Liver (tissue), 8 donors: ENCODE measurements at regions not wholly inside any gene's neighbourhood (a gene's known extent, or its start where the extent isn't known, plus 50 kb on each side); places are given as distances from the start of the nearest gene placed in this dataset.

Experiments
- DNase-seq: peaks from one replicate; pipeline ENCODE4 v3.0.0-alpha.2; 2017; ENCODE audit warnings: low spot score
- H3K27ac ChIP-seq, 2 donors: one replicate each; pipeline ENCODE4 v1.7.0; 2013; ENCODE audit warnings: inconsistent platforms in 2 of 2, low read length in 2 of 2, control low read depth in 1 of 2, low read depth in 1 of 2, mild to moderate bottlenecking in 1 of 2
- H3K27me3 ChIP-seq, 4 donors: one replicate each; pipeline versions ENCODE4 v1.6.1 to v1.7.0; 2013; ENCODE audit warnings: low read length in 3 of 4, inconsistent platforms in 1 of 4, mild to moderate bottlenecking in 1 of 4, moderate library complexity in 1 of 4; ENCODE audit not compliant: control insufficient read depth in 4 of 4, insufficient read depth in 4 of 4
- H3K36me3 ChIP-seq, 4 donors: one replicate each; pipeline versions ENCODE4 v1.6.1 to v1.7.0; 2013; ENCODE audit warnings: low read length in 3 of 4, mild to moderate bottlenecking in 3 of 4, low read depth in 1 of 4, moderate library complexity in 1 of 4; ENCODE audit not compliant: control insufficient read depth in 4 of 4, insufficient read depth in 3 of 4
- H3K4me1 ChIP-seq, 4 donors: one replicate each; pipeline versions ENCODE4 v1.6.1 to v1.7.0; 2013; ENCODE audit warnings: low read length in 3 of 4, mild to moderate bottlenecking in 3 of 4, moderate library complexity in 1 of 4; ENCODE audit not compliant: control insufficient read depth in 4 of 4, insufficient read depth in 4 of 4
- H3K4me3 ChIP-seq, 3 donors: one replicate each; pipeline versions ENCODE4 v1.6.1 to v1.7.0; 2013; ENCODE audit warnings: low read length in 3 of 3, control low read depth in 1 of 3, low read depth in 1 of 3, mild to moderate bottlenecking in 1 of 3
- H3K9ac ChIP-seq, 2 donors: one replicate each; pipeline ENCODE4 v1.7.0; 2013; ENCODE audit warnings: low read length in 2 of 2, mild to moderate bottlenecking in 2 of 2, moderate library complexity in 2 of 2, control low read depth in 1 of 2, low read depth in 1 of 2
- H3K9me3 ChIP-seq, 4 donors: one replicate each; pipeline versions ENCODE4 v1.6.1 to v1.7.0; 2013; ENCODE audit warnings: low read length in 3 of 4; ENCODE audit not compliant: control insufficient read depth in 4 of 4
- ATF3 ChIP-seq: IDR thresholded peaks from 2 replicates; pipeline ENCODE4 v1.6.1; 2016; ENCODE audit warnings: antibody characterized with exemption
- CTCF ChIP-seq: fragments of 150-350 bp; IDR thresholded peaks from 2 replicates; pipeline ENCODE4 v1.5.1; 2017; ENCODE audit warnings: improper control_type of control experiment, low read depth, low read length; ENCODE audit not compliant: missing input control
- EGR1 ChIP-seq, 2 donors: IDR thresholded peaks; 2 replicates each; pipeline ENCODE4 v1.6.1; 2016 to 2018; ENCODE audit warnings: antibody characterized with exemption in 2 of 2, low read depth in 2 of 2
- FOXA2 ChIP-seq: IDR thresholded peaks from 2 replicates; pipeline ENCODE4 v1.6.1; 2016; ENCODE audit warnings: antibody characterized with exemption
- GABPA ChIP-seq, 2 donors: IDR thresholded peaks in 1 of 2; conservative IDR thresholded peaks in 1 of 2; 2 replicates each; pipeline ENCODE4 v1.6.1; 2016; ENCODE audit warnings: antibody characterized with exemption in 2 of 2, mild to moderate bottlenecking in 1 of 2, moderate library complexity in 1 of 2
- HNF4A ChIP-seq, 2 donors: conservative IDR thresholded peaks; 2 replicates each; pipeline ENCODE4 v1.6.1; 2016; ENCODE audit warnings: antibody characterized with exemption in 2 of 2, mild to moderate bottlenecking in 2 of 2
- HNF4G ChIP-seq: IDR thresholded peaks from 2 replicates; pipeline ENCODE4 v1.6.1; 2016; ENCODE audit warnings: antibody characterized with exemption
- JUND ChIP-seq, 2 donors: IDR thresholded peaks; 2 replicates each; pipeline ENCODE4 v1.6.1; 2016; ENCODE audit warnings: antibody characterized with exemption in 2 of 2
- MAX ChIP-seq: IDR thresholded peaks from 2 replicates; pipeline ENCODE4 v1.6.1; 2016; ENCODE audit warnings: antibody characterized with exemption
- NR2F2 ChIP-seq: IDR thresholded peaks from 2 replicates; pipeline ENCODE4 v1.6.1; 2016; ENCODE audit warnings: antibody characterized with exemption
- RAD21 ChIP-seq, 2 donors: IDR thresholded peaks; 2 replicates each; pipeline ENCODE4 v1.6.1; 2016; ENCODE audit warnings: antibody characterized with exemption in 2 of 2, mild to moderate bottlenecking in 2 of 2
- REST ChIP-seq: IDR thresholded peaks from 2 replicates; pipeline ENCODE4 v1.6.1; 2016; ENCODE audit warnings: antibody characterized with exemption, mild to moderate bottlenecking
- RXRA ChIP-seq, 2 donors: IDR thresholded peaks; 2 replicates each; pipeline ENCODE4 v1.6.1; 2017 to 2018; ENCODE audit warnings: antibody characterized with exemption in 2 of 2, mild to moderate bottlenecking in 1 of 2
- SP1 ChIP-seq: IDR thresholded peaks from 2 replicates; pipeline ENCODE4 v1.6.1; 2018; ENCODE audit warnings: antibody characterized with exemption, mild to moderate bottlenecking
- TAF1 ChIP-seq: conservative IDR thresholded peaks from 2 replicates; pipeline ENCODE4 v1.6.1; 2016; ENCODE audit warnings: antibody characterized with exemption, mild to moderate bottlenecking
- YY1 ChIP-seq: IDR thresholded peaks from 2 replicates; pipeline ENCODE4 v1.6.1; 2016; ENCODE audit warnings: antibody characterized with exemption, mild to moderate bottlenecking
- WGBS: extraction: QIAGEN DNeasy Blood & Tissue Kit; methylation state at CpG from one replicate; pipeline ENCODE4 v1.1.7; 2013; 5-methylcytosine and 5-hydroxymethylcytosine counted together
- donor health status: healthy.
- donor health status: healthy.
- donor health status: healthy.
- donor health status: healthy.
- donor health status: healthy.

- H3K4me3 ChIP-seq = no peak overlapping the region
- 88% methylated on average over 2 of the region's 2 CpGs for WGBS
- no peak for DNase-seq
- H3K9me3 ChIP-seq = no peaks in the 10 kb centered on the region
- no peak overlapping the region for H3K9ac ChIP-seq
- no peaks in the 10 kb centered on the region for H3K27me3 ChIP-seq
- H3K4me1 ChIP-seq = peaks cover 0 to 5% (median 5%) of the 10 kb centered on the region in 4 donors
- TF ChIP-seq YY1 (no peak), SP1 (no peak)
- H3K36me3 ChIP-seq = no peaks in the 10 kb centered on the region
- no peak overlapping the region for H3K27ac ChIP-seq
These were observed 139.4 kb downstream of the CCDC71L start for GRCh38 chr7:106521541-106521940.

- DNase-seq = no peak
- no peak overlapping the region for H3K4me3 ChIP-seq
- 89% methylated on average over 4 of the region's 4 CpGs for WGBS
- TF ChIP-seq YY1 (no peak), CTCF (peak; percentile 2), RAD21 (IDR thresholded peaks at IDR 0.05) (peak; percentile 6 to 27)
- no peaks in the 10 kb centered on the region for H3K9me3 ChIP-seq
- H3K4me1 ChIP-seq = peaks cover 0 to 5% (median 5%) of the 10 kb centered on the region in 4 donors
- no peak overlapping the region for H3K9ac ChIP-seq
- H3K27ac ChIP-seq = no peak overlapping the region
- H3K36me3 ChIP-seq = no peaks in the 10 kb centered on the region
- no peaks in the 10 kb centered on the region for H3K27me3 ChIP-seq
These were observed 139.9 kb downstream of the CCDC71L start for GRCh38 chr7:106520962-106521514.

GRCh38 chr7:106518967-106519366 lies 142.0 kb downstream of the CCDC71L start:
- Histone ChIP-seq H3K9me3 (no peaks in the 10 kb centered on the region), H3K27me3 (no peaks in the 10 kb centered on the region), H3K27ac (no peak overlapping the region), H3K36me3 (no peaks in the 10 kb centered on the region), H3K4me1 (peaks cover 0 to 5% (median 5%) of the 10 kb centered on the region in 4 donors), H3K4me3 (no peak overlapping the region), H3K9ac (no peak overlapping the region)
- no peak for DNase-seq
- TF ChIP-seq RAD21 (IDR thresholded peaks at IDR 0.05) = peak in 1 of 2 donors; percentile 40
- TF ChIP-seq NR2F2 = no peak
- no peak for TF ChIP-seq TAF1
- peak; percentile 9 for TF ChIP-seq FOXA2
- peak in 1 of 2 donors; percentile 46 for TF ChIP-seq RXRA (IDR thresholded peaks at IDR 0.05)
- no peak for TF ChIP-seq JUND (IDR thresholded peaks at IDR 0.05)
- TF ChIP-seq HNF4G = no peak
- no peak for TF ChIP-seq EGR1 (IDR thresholded peaks at IDR 0.05; ENCODE audit: low read depth in 2 of 2)
- peak; percentile 61 to 67 for TF ChIP-seq HNF4A (conservative IDR thresholded peaks at IDR 0.05)
- no peak for TF ChIP-seq GABPA (IDR thresholded peaks at IDR 0.05 in 1 of 2, conservative IDR thresholded peaks at IDR 0.05 in 1 of 2)
- no peak for TF ChIP-seq CTCF
- TF ChIP-seq ATF3 = no peak
- no peak for TF ChIP-seq REST
- peak; percentile 14 for TF ChIP-seq MAX
- TF ChIP-seq SP1 = peak; percentile 32
- 39% methylated on average over 6 of the region's 6 CpGs for WGBS
